SU-DHL-6 (cell line): ENCODE measurements at regions not wholly inside any gene's neighbourhood (a gene's known extent, or its start where the extent isn't known, plus 50 kb on each side); places are given as distances from the start of the nearest gene placed in this dataset.

ENCODE experiments used
- H2AFZ ChIP-seq: fragments of 200-600 bp; sonication (generic); 2 replicates; pipeline ENCODE4 v1.6.1; 2014; ENCODE audit warnings: low read depth, mild to moderate bottlenecking, moderate library complexity, mixed read lengths, antibody characterized with exemption, low read length; ENCODE audit not compliant: severe bottlenecking
- H3F3A ChIP-seq: fragments of 200-600 bp; shearing (Covaris generic); 2 replicates; pipeline ENCODE4 v1.6.0; 2016; ENCODE audit warnings: antibody characterized with exemption, mild to moderate bottlenecking; ENCODE audit not compliant: insufficient read depth
- H3K27ac ChIP-seq: fragments of 200-600 bp; sonication (generic); 2 replicates; pipeline ENCODE4 v1.5.1; 2016; ENCODE audit warnings: low read depth, mild to moderate bottlenecking, low read length, moderate library complexity, mixed read lengths
- H3K27me3 ChIP-seq: fragments of 200-600 bp; sonication (generic), shearing (Covaris generic); 2 replicates; pipeline ENCODE4 v1.6.0; 2014; ENCODE audit warnings: mild to moderate bottlenecking, low read length
- H3K36me3 ChIP-seq: fragments of 200-600 bp; sonication (generic); 2 replicates; pipeline ENCODE4 v1.6.1; 2014; ENCODE audit warnings: mild to moderate bottlenecking, low read length, mixed read lengths
- H3K4me2 ChIP-seq: fragments of 300-600, 200-600 bp; shearing (Covaris generic), sonication (generic); 2 replicates; pipeline ENCODE4 v1.6.0; 2014; ENCODE audit warnings: low read length, low read depth, mild to moderate bottlenecking; ENCODE audit not compliant: poor library complexity, severe bottlenecking
- H3K4me3 ChIP-seq: fragments of 200-600 bp; sonication (generic); 2 replicates; pipeline ENCODE4 v1.5.1; 2014; ENCODE audit warnings: antibody characterized with exemption, low read length, mild to moderate bottlenecking, mixed read lengths; ENCODE audit not compliant: insufficient read depth, poor library complexity, severe bottlenecking
- H3K79me2 ChIP-seq: fragments of 200-600 bp; sonication (generic); 2 replicates; pipeline ENCODE4 v1.6.1; 2014; ENCODE audit warnings: mild to moderate bottlenecking, low read length, moderate library complexity; ENCODE audit not compliant: insufficient read depth
- H3K9ac ChIP-seq: fragments of 200-600 bp; sonication (generic); 2 replicates; pipeline ENCODE4 v1.7.0; 2014; ENCODE audit warnings: mild to moderate bottlenecking, low read length
- H3K9me2 ChIP-seq: fragments of 200-600 bp; sonication (generic); replicated peaks from 2 replicates; pipeline ENCODE4 v1.6.1; 2014; ENCODE audit warnings: low read length; ENCODE audit not compliant: insufficient read depth
- H3K9me3 ChIP-seq: fragments of 200-600 bp; sonication (generic); 2 replicates; pipeline ENCODE4 v1.6.1; 2014; ENCODE audit warnings: low read length, mixed read lengths; ENCODE audit not compliant: insufficient read depth
- H4K20me1 ChIP-seq: fragments of 200-600 bp; sonication (generic); 2 replicates; pipeline ENCODE4 v1.6.1; 2014; ENCODE audit warnings: low read depth, mild to moderate bottlenecking, antibody characterized with exemption, low read length, moderate library complexity, mixed read lengths
- EZH2phosphoT487 ChIP-seq: fragments of 200-600 bp; sonication (generic), shearing (Covaris generic); conservative IDR thresholded peaks from 2 replicates; pipeline ENCODE4 v1.6.1; 2018; ENCODE audit warnings: mild to moderate bottlenecking, antibody characterized with exemption, low read length, moderate library complexity, mixed read lengths
- TF ChIP-seq, protein P1 (sequence below): fragments of 200-600 bp; sonication (generic); IDR thresholded peaks from one replicate; pipeline ENCODE4 v1.5.1; 2017; ENCODE audit warnings: antibody characterized with exemption, mild to moderate bottlenecking, low read length, moderate library complexity; ENCODE audit not compliant: insufficient read depth, poor library complexity, severe bottlenecking

DNA sequence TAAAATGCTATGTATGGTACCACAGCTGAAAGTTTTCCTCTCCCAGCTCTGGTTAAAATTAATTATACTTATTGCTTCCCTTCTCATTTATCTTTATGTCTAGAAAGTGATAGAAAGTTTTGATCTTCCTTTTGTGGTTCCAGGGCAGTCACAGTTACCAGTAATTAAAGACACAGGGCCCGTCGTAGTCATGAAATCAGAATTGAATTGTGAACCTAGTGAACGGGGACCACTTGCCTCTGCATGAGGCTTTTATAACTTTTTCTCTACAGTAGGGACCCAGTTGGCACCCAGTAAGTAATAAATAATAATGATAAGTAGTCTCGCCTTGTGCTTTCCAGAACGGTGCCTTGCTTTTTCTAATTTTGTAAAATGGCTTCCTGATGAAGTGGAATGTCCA lies 231.7 kb upstream of the SATB1 start:
- Histone ChIP-seq H3K9me2 (no peaks in the 10 kb centered on the region), H3F3A (no peaks in the 10 kb centered on the region), H3K4me2 (no peak overlapping the region), H3K9me3 (no peaks in the 10 kb centered on the region), H3K27me3 (no peaks in the 10 kb centered on the region), H3K36me3 (no peaks in the 10 kb centered on the region), H4K20me1 (no peaks in the 10 kb centered on the region), H3K4me3 (no peak overlapping the region), H3K79me2 (no peaks in the 10 kb centered on the region), H3K9ac (no peak overlapping the region), H3K27ac (no peak overlapping the region), H2AFZ (no peak overlapping the region)
- no peak for TF ChIP-seq EZH2phosphoT487
- TF ChIP-seq, protein P1, sequence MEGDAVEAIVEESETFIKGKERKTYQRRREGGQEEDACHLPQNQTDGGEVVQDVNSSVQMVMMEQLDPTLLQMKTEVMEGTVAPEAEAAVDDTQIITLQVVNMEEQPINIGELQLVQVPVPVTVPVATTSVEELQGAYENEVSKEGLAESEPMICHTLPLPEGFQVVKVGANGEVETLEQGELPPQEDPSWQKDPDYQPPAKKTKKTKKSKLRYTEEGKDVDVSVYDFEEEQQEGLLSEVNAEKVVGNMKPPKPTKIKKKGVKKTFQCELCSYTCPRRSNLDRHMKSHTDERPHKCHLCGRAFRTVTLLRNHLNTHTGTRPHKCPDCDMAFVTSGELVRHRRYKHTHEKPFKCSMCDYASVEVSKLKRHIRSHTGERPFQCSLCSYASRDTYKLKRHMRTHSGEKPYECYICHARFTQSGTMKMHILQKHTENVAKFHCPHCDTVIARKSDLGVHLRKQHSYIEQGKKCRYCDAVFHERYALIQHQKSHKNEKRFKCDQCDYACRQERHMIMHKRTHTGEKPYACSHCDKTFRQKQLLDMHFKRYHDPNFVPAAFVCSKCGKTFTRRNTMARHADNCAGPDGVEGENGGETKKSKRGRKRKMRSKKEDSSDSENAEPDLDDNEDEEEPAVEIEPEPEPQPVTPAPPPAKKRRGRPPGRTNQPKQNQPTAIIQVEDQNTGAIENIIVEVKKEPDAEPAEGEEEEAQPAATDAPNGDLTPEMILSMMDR = no peak

GRCh38 chr3:18656410-18656809 lies 231.3 kb upstream of the SATB1 start:
- no peak overlapping the region for H3K9ac ChIP-seq
- H4K20me1 ChIP-seq = no peaks in the 10 kb centered on the region
- no peak overlapping the region for H3K4me3 ChIP-seq
- no peaks in the 10 kb centered on the region for H3F3A ChIP-seq
- H3K9me3 ChIP-seq = no peaks in the 10 kb centered on the region
- TF ChIP-seq EZH2phosphoT487 = no peak
- TF ChIP-seq, protein P1 = no peak
- no peak overlapping the region for H3K27ac ChIP-seq
- H3K4me2 ChIP-seq = no peak overlapping the region
- no peaks in the 10 kb centered on the region for H3K27me3 ChIP-seq
- no peaks in the 10 kb centered on the region for H3K36me3 ChIP-seq
- no peaks in the 10 kb centered on the region for H3K9me2 ChIP-seq
- no peak overlapping the region for H2AFZ ChIP-seq
- H3K79me2 ChIP-seq = no peaks in the 10 kb centered on the region

- no peak overlapping the region for H3K4me2 ChIP-seq
- H3K36me3 ChIP-seq = no peaks in the 10 kb centered on the region
- H3K9me2 ChIP-seq = no peaks in the 10 kb centered on the region
- no peak overlapping the region for H3K9ac ChIP-seq
- TF ChIP-seq EZH2phosphoT487 = no peak
- TF ChIP-seq, protein P1 = no peak
- H3K79me2 ChIP-seq = no peaks in the 10 kb centered on the region
- H3K27ac ChIP-seq = no peak overlapping the region
- no peaks in the 10 kb centered on the region for H4K20me1 ChIP-seq
- no peaks in the 10 kb centered on the region for H3F3A ChIP-seq
- H2AFZ ChIP-seq = no peak overlapping the region
- H3K9me3 ChIP-seq = no peaks in the 10 kb centered on the region
- no peaks in the 10 kb centered on the region for H3K27me3 ChIP-seq
- H3K4me3 ChIP-seq = no peak overlapping the region
These were observed 230.7 kb upstream of the SATB1 start for GRCh38 chr3:18655827-18656226.
